ENCODE measurements at regions not wholly inside any gene's neighbourhood (a gene's known extent, or its start where the extent isn't known, plus 50 kb on each side); places are given as distances from the start of the nearest gene placed in this dataset.

- no peak overlapping the region for H3K4me3 ChIP-seq (ENCODE audit: low read depth, low read length)
- TF ChIP-seq CTCF (IDR thresholded peaks at IDR 0.05; ENCODE audit: insufficient read depth, low read length), result no peak
- DNase-seq (ENCODE audit: low read depth), result no peak
These were observed 384.7 kb downstream of the MFSD1 start for GRCh38 chr3:159186581-159186980.

DNA sequence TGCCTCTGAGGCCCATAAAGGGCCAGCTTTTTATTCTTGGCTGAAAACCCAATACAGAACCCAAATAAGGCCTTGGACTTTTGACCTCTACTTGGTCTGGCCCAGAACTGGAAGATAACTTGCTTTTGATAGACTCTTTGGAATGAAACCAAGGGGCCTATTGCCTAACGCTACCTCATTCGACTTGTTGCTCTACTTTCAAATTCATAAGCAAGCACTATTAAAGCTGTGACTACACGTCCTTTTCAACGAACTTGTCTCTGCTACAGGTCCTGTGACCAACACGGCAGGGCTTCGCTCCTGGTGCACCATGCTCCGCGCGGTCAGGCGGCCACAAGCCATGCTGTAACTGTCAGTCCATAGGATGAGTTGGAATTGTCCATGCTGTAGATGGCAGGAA lies 385.4 kb downstream of the MFSD1 start:
- TF ChIP-seq CTCF (IDR thresholded peaks at IDR 0.05; ENCODE audit: insufficient read depth, low read length), result no peak
- H3K4me3 ChIP-seq (ENCODE audit: low read depth, low read length), result no peak overlapping the region
- DNase-seq (ENCODE audit: low read depth), result peak; percentile 81

GRCh38 chr3:159187706-159188105 lies 385.9 kb downstream of the MFSD1 start:
- no peak for DNase-seq (ENCODE audit: low read depth)
- no peak for TF ChIP-seq CTCF (IDR thresholded peaks at IDR 0.05; ENCODE audit: insufficient read depth, low read length)
- H3K4me3 ChIP-seq (ENCODE audit: low read depth, low read length), result no peak overlapping the region

GRCh38 chr3:159189994-159190669 lies 388.3 kb downstream of the MFSD1 start:
- no peak for TF ChIP-seq CTCF (IDR thresholded peaks at IDR 0.05; ENCODE audit: insufficient read depth, low read length)
- no peak overlapping the region for H3K4me3 ChIP-seq (ENCODE audit: low read depth, low read length)
- peak; percentile 55 for DNase-seq (ENCODE audit: low read depth)

DNA sequence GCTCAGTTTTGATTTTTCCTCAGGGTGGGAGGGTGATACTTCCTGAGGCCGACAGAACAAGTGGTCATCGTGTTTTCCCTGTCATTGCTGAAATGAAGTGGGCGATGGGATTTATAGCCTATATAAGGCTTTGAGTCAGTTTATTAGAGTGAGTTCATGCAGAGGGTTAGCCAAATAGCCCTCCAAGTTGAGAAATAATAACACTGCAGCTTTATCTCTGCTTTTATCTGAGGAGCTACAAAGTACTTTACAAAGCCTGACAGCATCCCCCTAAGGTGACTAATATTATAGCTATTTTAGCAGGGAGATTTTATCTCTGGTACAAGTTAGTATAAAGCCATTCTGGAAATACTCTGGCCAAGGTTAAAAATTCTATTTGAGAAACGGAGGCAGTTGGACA lies 389.6 kb downstream of the MFSD1 start:
- peak; percentile 89 for DNase-seq (ENCODE audit: low read depth)
- no peak for TF ChIP-seq CTCF (IDR thresholded peaks at IDR 0.05; ENCODE audit: insufficient read depth, low read length)
- no peak overlapping the region for H3K4me3 ChIP-seq (ENCODE audit: low read depth, low read length)

GRCh38 chr3:159196359-159196758 lies 394.5 kb downstream of the MFSD1 start:
- TF ChIP-seq CTCF (IDR thresholded peaks at IDR 0.05; ENCODE audit: insufficient read depth, low read length), result no peak
- peak; percentile 22 for DNase-seq (ENCODE audit: low read depth)
- no peak overlapping the region for H3K4me3 ChIP-seq (ENCODE audit: low read depth, low read length)

DNA sequence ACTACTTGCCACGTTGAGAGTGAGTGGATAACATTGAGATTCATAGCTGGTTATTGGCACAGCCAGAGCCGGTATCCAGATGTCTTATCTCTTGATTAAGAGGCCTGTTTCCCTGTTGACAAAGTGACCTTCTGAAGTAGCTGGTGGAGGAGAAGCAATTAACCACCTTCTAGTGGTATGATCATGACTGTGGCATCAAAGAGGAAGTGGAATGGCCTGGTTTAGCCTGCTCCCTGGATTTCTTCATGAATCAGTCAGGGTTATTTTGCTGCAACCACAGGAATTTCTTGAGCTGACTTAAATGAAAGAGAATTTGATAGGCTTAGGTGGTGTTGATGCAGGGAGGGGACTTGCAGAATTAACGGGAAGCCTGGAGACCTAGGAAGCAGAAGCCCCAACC lies 398.3 kb downstream of the MFSD1 start:
- no peak overlapping the region for H3K4me3 ChIP-seq (ENCODE audit: low read depth, low read length)
- TF ChIP-seq CTCF (IDR thresholded peaks at IDR 0.05; ENCODE audit: insufficient read depth, low read length), result no peak
- peak; percentile 65 for DNase-seq (ENCODE audit: low read depth)
